B cell (primary cell): ENCODE measurements at regions not wholly inside any gene's neighbourhood (a gene's known extent, or its start where the extent isn't known, plus 50 kb on each side); places are given as distances from the start of the nearest gene placed in this dataset.

ENCODE experiments used
- CTCF ChIP-seq: fragments of 200-600 bp; IDR thresholded peaks from one replicate; pipeline ENCODE4 v1.8.0; 2022; ENCODE audit warnings: antibody characterized with exemption, mild to moderate bottlenecking
- EZH2 ChIP-seq: IDR thresholded peaks from 2 replicates; pipeline ENCODE4 v1.6.1; 2012; ENCODE audit warnings: borderline replicate concordance, low read depth, mild to moderate bottlenecking, moderate library complexity, low read length; ENCODE audit not compliant: insufficient read depth, poor library complexity, severe bottlenecking

DNA sequence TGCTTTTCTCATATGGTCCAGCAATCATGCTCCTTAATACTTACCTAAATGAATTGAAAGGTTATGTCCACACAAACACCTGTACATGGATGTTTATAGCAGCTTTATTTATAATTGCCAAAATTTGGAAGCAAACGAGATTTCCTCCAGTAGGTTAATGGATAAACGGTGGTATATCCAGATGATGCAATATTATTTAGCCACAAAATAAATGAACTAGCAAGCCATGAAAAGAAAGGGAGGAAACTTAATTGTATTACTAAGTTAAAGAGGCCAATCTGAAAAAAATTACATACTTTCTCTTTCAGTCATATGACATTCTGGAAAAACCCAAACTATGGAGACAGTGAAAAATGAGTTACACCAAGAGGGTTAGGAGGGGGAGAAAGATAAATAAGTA is 76.3 kb upstream of the LRRC7 start:
- no peak for TF ChIP-seq CTCF
- TF ChIP-seq EZH2, result no peak
